ENCODE measurements at regions not wholly inside any gene's neighbourhood (a gene's known extent, or its start where the extent isn't known, plus 50 kb on each side); places are given as distances from the start of the nearest gene placed in this dataset.
A peak's percentile ranks its signal among the peaks of the same experiment; 100 is the strongest.

- no peak overlapping the region for H3K9ac ChIP-seq (ENCODE audit: low read length)
- H3K27me3 ChIP-seq (ENCODE audit: control insufficient read depth, insufficient read depth, low read length), result no peaks in the 10 kb centered on the region
- H3K36me3 ChIP-seq (ENCODE audit: control insufficient read depth, insufficient read depth, low read length), result no peaks in the 10 kb centered on the region
- H3K4me3 ChIP-seq (ENCODE audit: low read depth, low read length), result peak overlapping the region; percentile 29; the same call in 1 of the 2 replicates
- H3K9me3 ChIP-seq (ENCODE audit: control insufficient read depth, insufficient read depth, low read depth, low read length), result no peaks in the 10 kb centered on the region
- H3K4me1 ChIP-seq (ENCODE audit: control insufficient read depth, insufficient read depth, low read length), result peaks cover 29% of the 10 kb centered on the region
- H3K27ac ChIP-seq (ENCODE audit: low read depth, low read length), result no peak overlapping the region
Measured at GRCh38 chr5:152529440-152529839, 124.4 kb upstream of the NMUR2 start.

- Histone ChIP-seq H3K9me3 (ENCODE audit: control insufficient read depth, insufficient read depth, low read depth, low read length) (no peaks in the 10 kb centered on the region), H3K36me3 (ENCODE audit: control insufficient read depth, insufficient read depth, low read length) (no peaks in the 10 kb centered on the region), H3K27ac (ENCODE audit: low read depth, low read length) (no peak overlapping the region), H3K9ac (ENCODE audit: low read length) (no peak overlapping the region), H3K27me3 (ENCODE audit: control insufficient read depth, insufficient read depth, low read length) (no peaks in the 10 kb centered on the region), H3K4me1 (ENCODE audit: control insufficient read depth, insufficient read depth, low read length) (peaks cover 26% of the 10 kb centered on the region), H3K4me3 (ENCODE audit: low read depth, low read length) (no peak overlapping the region)
Measured at GRCh38 chr5:152532714-152533113, 127.6 kb upstream of the NMUR2 start.

GRCh38 chr5:152534641-152535040 is 129.6 kb upstream of the NMUR2 start:
- peaks cover 10% of the 10 kb centered on the region for H3K4me1 ChIP-seq (ENCODE audit: control insufficient read depth, insufficient read depth, low read length)
- no peak overlapping the region for H3K4me3 ChIP-seq (ENCODE audit: low read depth, low read length)
- H3K36me3 ChIP-seq (ENCODE audit: control insufficient read depth, insufficient read depth, low read length), result no peaks in the 10 kb centered on the region
- no peaks in the 10 kb centered on the region for H3K9me3 ChIP-seq (ENCODE audit: control insufficient read depth, insufficient read depth, low read depth, low read length)
- no peak overlapping the region for H3K9ac ChIP-seq (ENCODE audit: low read length)
- H3K27ac ChIP-seq (ENCODE audit: low read depth, low read length), result no peak overlapping the region
- H3K27me3 ChIP-seq (ENCODE audit: control insufficient read depth, insufficient read depth, low read length), result no peaks in the 10 kb centered on the region

DNA sequence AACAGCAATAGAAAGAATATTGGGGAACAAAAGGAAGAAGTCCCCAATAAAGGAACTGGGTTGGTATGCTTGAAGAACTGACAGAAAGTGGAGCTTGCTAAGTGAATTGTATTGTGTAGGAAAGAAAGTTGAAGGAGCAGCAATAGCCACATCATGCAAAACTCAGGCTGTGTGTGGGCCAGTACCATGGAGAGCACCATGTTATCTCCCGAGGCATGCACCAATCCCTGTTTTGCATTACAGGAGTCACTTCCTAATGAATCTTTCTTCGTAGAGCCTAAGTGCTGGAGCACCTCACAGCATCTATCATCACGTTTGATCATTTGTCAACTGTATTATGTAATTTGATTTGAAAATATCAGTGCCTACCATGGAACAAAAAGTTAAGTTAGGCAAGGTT is 137.7 kb upstream of the NMUR2 start:
- no peaks in the 10 kb centered on the region for H3K36me3 ChIP-seq (ENCODE audit: control insufficient read depth, insufficient read depth, low read length)
- no peaks in the 10 kb centered on the region for H3K9me3 ChIP-seq (ENCODE audit: control insufficient read depth, insufficient read depth, low read depth, low read length)
- H3K4me3 ChIP-seq (ENCODE audit: low read depth, low read length), result no peak overlapping the region
- no peak overlapping the region for H3K9ac ChIP-seq (ENCODE audit: low read length)
- no peak overlapping the region for H3K27ac ChIP-seq (ENCODE audit: low read depth, low read length)
- H3K4me1 ChIP-seq (ENCODE audit: control insufficient read depth, insufficient read depth, low read length), result no peaks in the 10 kb centered on the region
- no peaks in the 10 kb centered on the region for H3K27me3 ChIP-seq (ENCODE audit: control insufficient read depth, insufficient read depth, low read length)

- H3K27me3 ChIP-seq (ENCODE audit: control insufficient read depth, insufficient read depth, low read length), result no peaks in the 10 kb centered on the region
- H3K4me3 ChIP-seq (ENCODE audit: low read depth, low read length), result no peak overlapping the region
- H3K36me3 ChIP-seq (ENCODE audit: control insufficient read depth, insufficient read depth, low read length), result no peaks in the 10 kb centered on the region
- H3K27ac ChIP-seq (ENCODE audit: low read depth, low read length), result no peak overlapping the region
- H3K9ac ChIP-seq (ENCODE audit: low read length), result no peak overlapping the region
- no peaks in the 10 kb centered on the region for H3K4me1 ChIP-seq (ENCODE audit: control insufficient read depth, insufficient read depth, low read length)
- H3K9me3 ChIP-seq (ENCODE audit: control insufficient read depth, insufficient read depth, low read depth, low read length), result no peaks in the 10 kb centered on the region
Measured at GRCh38 chr5:152546493-152546892, 141.4 kb upstream of the NMUR2 start.

DNA sequence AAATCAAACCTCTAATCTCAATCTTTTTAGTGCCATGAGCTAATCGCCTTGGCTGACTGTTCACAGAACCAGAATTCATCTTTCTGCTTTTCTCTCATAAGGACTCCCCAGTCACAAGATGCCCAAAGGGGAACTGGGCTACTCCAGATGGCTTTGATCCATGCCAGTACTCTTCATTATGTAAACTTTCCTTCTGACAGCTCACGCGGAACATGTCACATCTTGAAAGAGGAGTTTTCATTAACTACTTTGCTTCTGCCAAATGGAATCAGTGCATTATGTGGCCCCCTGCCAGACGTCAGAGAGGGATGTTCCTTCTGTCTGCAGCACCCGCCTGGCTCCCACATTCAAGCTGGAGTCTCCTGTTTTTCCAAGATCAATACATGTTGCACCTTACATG is 142.1 kb upstream of the NMUR2 start:
- no peaks in the 10 kb centered on the region for H3K4me1 ChIP-seq (ENCODE audit: control insufficient read depth, insufficient read depth, low read length)
- H3K4me3 ChIP-seq (ENCODE audit: low read depth, low read length), result no peak overlapping the region
- no peak overlapping the region for H3K9ac ChIP-seq (ENCODE audit: low read length)
- H3K9me3 ChIP-seq (ENCODE audit: control insufficient read depth, insufficient read depth, low read depth, low read length), result no peaks in the 10 kb centered on the region
- no peaks in the 10 kb centered on the region for H3K27me3 ChIP-seq (ENCODE audit: control insufficient read depth, insufficient read depth, low read length)
- H3K27ac ChIP-seq (ENCODE audit: low read depth, low read length), result no peak overlapping the region
- H3K36me3 ChIP-seq (ENCODE audit: control insufficient read depth, insufficient read depth, low read length), result no peaks in the 10 kb centered on the region

- no peaks in the 10 kb centered on the region for H3K27me3 ChIP-seq (ENCODE audit: control insufficient read depth, insufficient read depth, low read length)
- H3K9ac ChIP-seq (ENCODE audit: low read length), result no peak overlapping the region
- no peaks in the 10 kb centered on the region for H3K9me3 ChIP-seq (ENCODE audit: control insufficient read depth, insufficient read depth, low read depth, low read length)
- H3K36me3 ChIP-seq (ENCODE audit: control insufficient read depth, insufficient read depth, low read length), result no peaks in the 10 kb centered on the region
- H3K27ac ChIP-seq (ENCODE audit: low read depth, low read length), result no peak overlapping the region
- H3K4me3 ChIP-seq (ENCODE audit: low read depth, low read length), result no peak overlapping the region
- no peaks in the 10 kb centered on the region for H3K4me1 ChIP-seq (ENCODE audit: control insufficient read depth, insufficient read depth, low read length)
Measured at GRCh38 chr5:152549709-152550108, 144.6 kb upstream of the NMUR2 start.

DNA sequence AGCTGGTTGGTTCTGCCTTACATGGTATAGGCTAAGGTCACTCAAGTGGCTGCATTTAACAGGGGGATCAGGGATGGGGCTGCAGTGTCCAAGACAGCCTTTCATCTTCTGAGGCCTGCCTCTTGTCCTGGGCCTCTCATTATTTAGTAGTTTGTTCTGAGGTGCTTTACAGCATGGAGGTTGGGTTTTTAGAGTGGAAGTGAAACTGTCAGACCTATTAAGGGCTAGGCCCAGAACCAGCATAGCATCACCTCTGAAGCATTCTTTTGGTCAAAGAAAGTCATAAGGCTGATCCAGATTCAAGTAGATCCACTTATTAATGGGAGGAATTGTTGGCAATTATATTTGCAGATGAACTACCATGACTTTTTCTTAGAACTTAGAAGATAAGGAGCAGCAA is 146.0 kb upstream of the NMUR2 start:
- Histone ChIP-seq H3K27me3 (ENCODE audit: control insufficient read depth, insufficient read depth, low read length) (no peaks in the 10 kb centered on the region), H3K27ac (ENCODE audit: low read depth, low read length) (no peak overlapping the region)

GRCh38 chr5:152556784-152557183 is 151.7 kb upstream of the NMUR2 start:
- no peak overlapping the region for H3K9ac ChIP-seq (ENCODE audit: low read length)
- no peak overlapping the region for H3K27ac ChIP-seq (ENCODE audit: low read depth, low read length)
- no peaks in the 10 kb centered on the region for H3K27me3 ChIP-seq (ENCODE audit: control insufficient read depth, insufficient read depth, low read length)
- H3K4me3 ChIP-seq (ENCODE audit: low read depth, low read length), result no peak overlapping the region
- H3K4me1 ChIP-seq (ENCODE audit: control insufficient read depth, insufficient read depth, low read length), result no peaks in the 10 kb centered on the region
- H3K9me3 ChIP-seq (ENCODE audit: control insufficient read depth, insufficient read depth, low read depth, low read length), result no peaks in the 10 kb centered on the region
- H3K36me3 ChIP-seq (ENCODE audit: control insufficient read depth, insufficient read depth, low read length), result no peaks in the 10 kb centered on the region

More for the DNA sequence above, 146.0 kb upstream of the NMUR2 start:
- no peaks in the 10 kb centered on the region for H3K36me3 ChIP-seq (ENCODE audit: control insufficient read depth, insufficient read depth, low read length)
- H3K9me3 ChIP-seq (ENCODE audit: control insufficient read depth, insufficient read depth, low read depth, low read length), result no peaks in the 10 kb centered on the region
- H3K4me3 ChIP-seq (ENCODE audit: low read depth, low read length), result no peak overlapping the region
- H3K9ac ChIP-seq (ENCODE audit: low read length), result no peak overlapping the region
- no peaks in the 10 kb centered on the region for H3K4me1 ChIP-seq (ENCODE audit: control insufficient read depth, insufficient read depth, low read length)

GRCh38 chr5:152560512-152561137 is 155.5 kb upstream of the NMUR2 start:
- no peak overlapping the region for H3K4me3 ChIP-seq (ENCODE audit: low read depth, low read length)
- H3K36me3 ChIP-seq (ENCODE audit: control insufficient read depth, insufficient read depth, low read length), result no peaks in the 10 kb centered on the region
- no peak overlapping the region for H3K9ac ChIP-seq (ENCODE audit: low read length)
- H3K27ac ChIP-seq (ENCODE audit: low read depth, low read length), result no peak overlapping the region
- no peaks in the 10 kb centered on the region for H3K27me3 ChIP-seq (ENCODE audit: control insufficient read depth, insufficient read depth, low read length)
- H3K4me1 ChIP-seq (ENCODE audit: control insufficient read depth, insufficient read depth, low read length), result no peaks in the 10 kb centered on the region
- H3K9me3 ChIP-seq (ENCODE audit: control insufficient read depth, insufficient read depth, low read depth, low read length), result no peaks in the 10 kb centered on the region

DNA sequence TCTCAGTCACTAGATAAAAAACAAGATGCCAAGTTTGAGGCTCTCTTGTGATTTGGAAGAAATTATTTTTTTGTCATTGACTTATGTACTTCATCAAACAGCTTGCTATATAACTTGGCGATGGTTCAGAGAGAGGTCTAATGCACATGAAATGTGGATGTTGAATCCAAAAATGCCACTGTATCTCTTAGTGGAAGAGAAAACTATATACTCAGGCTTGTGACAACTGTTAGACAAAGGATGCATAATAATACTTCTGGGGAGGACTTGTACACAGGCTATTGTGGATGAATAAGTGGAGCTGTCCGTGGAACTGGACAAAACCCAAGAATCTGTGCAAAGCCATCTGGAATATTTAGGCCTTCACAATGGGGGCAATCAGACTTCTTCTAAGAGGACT is 162.9 kb upstream of the NMUR2 start:
- no peaks in the 10 kb centered on the region for H3K36me3 ChIP-seq (ENCODE audit: control insufficient read depth, insufficient read depth, low read length)
- no peak overlapping the region for H3K27ac ChIP-seq (ENCODE audit: low read depth, low read length)
- no peak overlapping the region for H3K4me3 ChIP-seq (ENCODE audit: low read depth, low read length)
- no peaks in the 10 kb centered on the region; the same call in 1 of the 2 replicates for H3K4me1 ChIP-seq (ENCODE audit: control insufficient read depth, insufficient read depth, low read length)
- H3K27me3 ChIP-seq (ENCODE audit: control insufficient read depth, insufficient read depth, low read length), result no peaks in the 10 kb centered on the region
- no peak overlapping the region for H3K9ac ChIP-seq (ENCODE audit: low read length)
- H3K9me3 ChIP-seq (ENCODE audit: control insufficient read depth, insufficient read depth, low read depth, low read length), result peaks cover 4% of the 10 kb centered on the region; the same call in 1 of the 2 replicates

GRCh38 chr5:152572812-152573211 is 167.7 kb upstream of the NMUR2 start:
- Histone ChIP-seq H3K27me3 (ENCODE audit: control insufficient read depth, insufficient read depth, low read length) (no peaks in the 10 kb centered on the region), H3K4me3 (ENCODE audit: low read depth, low read length) (no peak overlapping the region), H3K9ac (ENCODE audit: low read length) (no peak overlapping the region), H3K27ac (ENCODE audit: low read depth, low read length) (no peak overlapping the region), H3K36me3 (ENCODE audit: control insufficient read depth, insufficient read depth, low read length) (no peaks in the 10 kb centered on the region), H3K9me3 (ENCODE audit: control insufficient read depth, insufficient read depth, low read depth, low read length) (peaks cover 8% of the 10 kb centered on the region), H3K4me1 (ENCODE audit: control insufficient read depth, insufficient read depth, low read length) (no peaks in the 10 kb centered on the region)

Data from HUES6 (cell line).